ENCODE measurements at regions not wholly inside any gene's neighbourhood (a gene's known extent, or its start where the extent isn't known, plus 50 kb on each side); places are given as distances from the start of the nearest gene placed in this dataset.

- ATAC-seq (ENCODE audit: low read depth) (no peak), DNase-seq (ENCODE audit: low spot score) (no peak)
- H3K4me1 ChIP-seq (ENCODE audit: insufficient read depth, poor library complexity, severe bottlenecking), result no peaks in the 10 kb centered on the region
- TF ChIP-seq CTCF (IDR thresholded peaks at IDR 0.05; ENCODE audit: poor library complexity, severe bottlenecking), result no peak
- H3K27ac ChIP-seq (ENCODE audit: poor library complexity, severe bottlenecking), result no peak overlapping the region
- no peak overlapping the region for H3K4me3 ChIP-seq (ENCODE audit: severe bottlenecking)
- no peaks in the 10 kb centered on the region for H3K36me3 ChIP-seq (ENCODE audit: low read depth)
- no peaks in the 10 kb centered on the region for H3K9me3 ChIP-seq (ENCODE audit: severe bottlenecking)
- H3K27me3 ChIP-seq (ENCODE audit: insufficient read depth, poor library complexity, severe bottlenecking), result no peaks in the 10 kb centered on the region
These were observed 394.9 kb downstream of the MED10 start for GRCh38 chr5:5983261-5983980.

- H3K27me3 ChIP-seq (ENCODE audit: insufficient read depth, poor library complexity, severe bottlenecking), result no peaks in the 10 kb centered on the region
- H3K27ac ChIP-seq (ENCODE audit: poor library complexity, severe bottlenecking), result no peak overlapping the region
- no peak for DNase-seq (ENCODE audit: low spot score)
- H3K9me3 ChIP-seq (ENCODE audit: severe bottlenecking), result no peaks in the 10 kb centered on the region
- H3K4me3 ChIP-seq (ENCODE audit: severe bottlenecking), result no peak overlapping the region
- H3K4me1 ChIP-seq (ENCODE audit: insufficient read depth, poor library complexity, severe bottlenecking), result no peaks in the 10 kb centered on the region
- TF ChIP-seq CTCF (IDR thresholded peaks at IDR 0.05; ENCODE audit: poor library complexity, severe bottlenecking), result no peak
- no peak for ATAC-seq (ENCODE audit: low read depth)
- no peaks in the 10 kb centered on the region for H3K36me3 ChIP-seq (ENCODE audit: low read depth)
These were observed 396.8 kb downstream of the MED10 start for GRCh38 chr5:5981562-5981961.

GRCh38 chr5:5980538-5980895 is 397.8 kb downstream of the MED10 start:
- no peak for TF ChIP-seq CTCF (IDR thresholded peaks at IDR 0.05; ENCODE audit: poor library complexity, severe bottlenecking)
- Histone ChIP-seq H3K27ac (ENCODE audit: poor library complexity, severe bottlenecking) (no peak overlapping the region), H3K27me3 (ENCODE audit: insufficient read depth, poor library complexity, severe bottlenecking) (no peaks in the 10 kb centered on the region), H3K4me1 (ENCODE audit: insufficient read depth, poor library complexity, severe bottlenecking) (no peaks in the 10 kb centered on the region), H3K9me3 (ENCODE audit: severe bottlenecking) (no peaks in the 10 kb centered on the region), H3K36me3 (ENCODE audit: low read depth) (no peaks in the 10 kb centered on the region), H3K4me3 (ENCODE audit: severe bottlenecking) (no peak overlapping the region)
- ATAC-seq (ENCODE audit: low read depth) (no peak), DNase-seq (ENCODE audit: low spot score) (no peak)

GRCh38 chr5:5979761-5980537 is 398.4 kb downstream of the MED10 start:
- TF ChIP-seq CTCF (IDR thresholded peaks at IDR 0.05; ENCODE audit: poor library complexity, severe bottlenecking), result no peak
- Histone ChIP-seq H3K9me3 (ENCODE audit: severe bottlenecking) (no peaks in the 10 kb centered on the region), H3K36me3 (ENCODE audit: low read depth) (no peaks in the 10 kb centered on the region), H3K4me1 (ENCODE audit: insufficient read depth, poor library complexity, severe bottlenecking) (no peaks in the 10 kb centered on the region), H3K4me3 (ENCODE audit: severe bottlenecking) (no peak overlapping the region), H3K27ac (ENCODE audit: poor library complexity, severe bottlenecking) (no peak overlapping the region), H3K27me3 (ENCODE audit: insufficient read depth, poor library complexity, severe bottlenecking) (no peaks in the 10 kb centered on the region)
- ATAC-seq (ENCODE audit: low read depth), result no peak
- DNase-seq (ENCODE audit: low spot score), result no peak

- Histone ChIP-seq H3K27ac (ENCODE audit: poor library complexity, severe bottlenecking) (no peak overlapping the region), H3K36me3 (ENCODE audit: low read depth) (no peaks in the 10 kb centered on the region), H3K4me1 (ENCODE audit: insufficient read depth, poor library complexity, severe bottlenecking) (no peaks in the 10 kb centered on the region), H3K27me3 (ENCODE audit: insufficient read depth, poor library complexity, severe bottlenecking) (no peaks in the 10 kb centered on the region), H3K4me3 (ENCODE audit: severe bottlenecking) (no peak overlapping the region), H3K9me3 (ENCODE audit: severe bottlenecking) (no peaks in the 10 kb centered on the region)
- DNase-seq (ENCODE audit: low spot score) (no peak), ATAC-seq (ENCODE audit: low read depth) (peak; percentile 81)
- no peak for TF ChIP-seq CTCF (IDR thresholded peaks at IDR 0.05; ENCODE audit: poor library complexity, severe bottlenecking)
These were observed 399.0 kb downstream of the MED10 start for GRCh38 chr5:5979377-5979760.
